Hematopoietic multipotent progenitor cell treated with erythropoietin and hydrocortisone succinate and interleukin-3 and kit ligand, for 6 days (in vitro differentiated cells): ENCODE measurements at regions not wholly inside any gene's neighbourhood (a gene's known extent, or its start where the extent isn't known, plus 50 kb on each side); places are given as distances from the start of the nearest gene placed in this dataset.

Experiments
- DNase-seq: peaks from one replicate; pipeline ENCODE4 v3.0.0-alpha.2; 2015

GRCh38 chr5:33162057-33162456 lies 278.7 kb upstream of the TARS1 start:
- no peak for DNase-seq

GRCh38 chr5:33166522-33166921 lies 274.2 kb upstream of the TARS1 start:
- DNase-seq: peak; percentile 12

- no peak for DNase-seq
Observed at GRCh38 chr5:33166948-33167347, 273.8 kb upstream of the TARS1 start.

- no peak for DNase-seq
Observed at GRCh38 chr5:33167541-33167940, 273.2 kb upstream of the TARS1 start.

- DNase-seq: peak; percentile 41
Observed at GRCh38 chr5:33170411-33170810, 270.4 kb upstream of the TARS1 start.

- no peak for DNase-seq
Observed at GRCh38 chr5:33174383-33174782, 266.4 kb upstream of the TARS1 start.

GRCh38 chr5:33179301-33179700 lies 261.5 kb upstream of the TARS1 start:
- DNase-seq: no peak

- DNase-seq: peak; percentile 35
Observed at GRCh38 chr5:33180900-33181299, 259.9 kb upstream of the TARS1 start.

- no peak for DNase-seq
Observed at GRCh38 chr5:33182986-33183385, 257.8 kb upstream of the TARS1 start.

GRCh38 chr5:33184367-33184766 lies 256.4 kb upstream of the TARS1 start:
- DNase-seq: peak; percentile 82

GRCh38 chr5:33188089-33188488 lies 252.7 kb upstream of the TARS1 start:
- DNase-seq: no peak

GRCh38 chr5:33194914-33195313 lies 245.9 kb upstream of the TARS1 start:
- no peak for DNase-seq

GRCh38 chr5:33195431-33196165 lies 245.2 kb upstream of the TARS1 start:
- DNase-seq: no peak

GRCh38 chr5:33198836-33199235 lies 241.9 kb upstream of the TARS1 start:
- no peak for DNase-seq

GRCh38 chr5:33203931-33204330 lies 236.8 kb upstream of the TARS1 start:
- peak; percentile 54 for DNase-seq

- no peak for DNase-seq
Observed at GRCh38 chr5:33205079-33205478, 235.7 kb upstream of the TARS1 start.

- DNase-seq: peak; percentile 21
Observed at GRCh38 chr5:33205727-33206410, 234.9 kb upstream of the TARS1 start.

GRCh38 chr5:33206962-33207506 lies 233.7 kb upstream of the TARS1 start:
- no peak for DNase-seq

GRCh38 chr5:33209252-33209651 lies 231.5 kb upstream of the TARS1 start:
- DNase-seq: no peak

GRCh38 chr5:33210221-33210620 lies 230.5 kb upstream of the TARS1 start:
- DNase-seq: peak; percentile 50

GRCh38 chr5:33210978-33211377 lies 229.8 kb upstream of the TARS1 start:
- no peak for DNase-seq

GRCh38 chr5:33212439-33212838 lies 228.3 kb upstream of the TARS1 start:
- no peak for DNase-seq

- DNase-seq: peak; percentile 84
Observed at GRCh38 chr5:33212900-33213299, 227.9 kb upstream of the TARS1 start.

GRCh38 chr5:33223563-33224284 lies 217.0 kb upstream of the TARS1 start:
- DNase-seq: no peak
